GM19452 (cell line): ENCODE measurements at regions not wholly inside any gene's neighbourhood (a gene's known extent, or its start where the extent isn't known, plus 50 kb on each side); places are given as distances from the start of the nearest gene placed in this dataset.

Experiments used
- ATAC-seq: cut with Tn5 transposase; IDR thresholded peaks from one replicate; pipeline ENCODE4 v1.9.1; 2021; ENCODE audit not compliant: unreplicated experiment

- no peak for ATAC-seq
Observed at GRCh38 chr6:51511081-51511480, 576.3 kb downstream of the PKHD1 start.

- ATAC-seq = no peak
Observed at GRCh38 chr6:51513891-51514747, 573.3 kb downstream of the PKHD1 start.

DNA sequence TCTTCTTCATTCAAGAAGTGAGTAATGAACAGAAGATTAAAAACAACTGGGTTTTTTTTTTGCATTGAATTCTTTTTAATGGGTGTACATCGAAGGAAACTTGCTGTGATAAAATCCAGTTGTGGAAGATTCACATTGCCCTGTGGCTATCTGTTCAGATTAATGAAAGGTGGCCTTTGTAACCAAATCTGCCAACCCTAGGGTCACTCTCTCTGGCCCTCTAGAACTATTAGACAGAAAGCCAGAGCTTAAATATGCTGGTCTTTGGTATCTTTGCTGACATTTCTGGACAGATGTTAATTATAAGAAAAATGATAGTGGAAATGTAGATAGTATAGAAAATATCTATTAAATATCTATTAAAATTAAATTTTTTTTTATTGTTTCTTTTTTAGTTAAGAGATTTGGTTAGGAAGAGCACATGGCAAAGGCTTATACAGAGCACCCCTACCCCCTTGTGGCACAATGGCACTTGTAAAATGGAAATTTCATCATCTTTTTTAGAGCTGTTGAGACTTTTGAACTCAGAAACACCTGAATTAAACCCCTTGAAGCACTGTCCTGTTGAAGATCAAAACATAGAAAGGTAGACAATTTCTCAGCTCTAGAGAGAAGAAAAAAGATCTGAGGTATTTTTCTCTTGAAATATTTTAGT lies 572.5 kb downstream of the PKHD1 start:
- no peak for ATAC-seq

DNA sequence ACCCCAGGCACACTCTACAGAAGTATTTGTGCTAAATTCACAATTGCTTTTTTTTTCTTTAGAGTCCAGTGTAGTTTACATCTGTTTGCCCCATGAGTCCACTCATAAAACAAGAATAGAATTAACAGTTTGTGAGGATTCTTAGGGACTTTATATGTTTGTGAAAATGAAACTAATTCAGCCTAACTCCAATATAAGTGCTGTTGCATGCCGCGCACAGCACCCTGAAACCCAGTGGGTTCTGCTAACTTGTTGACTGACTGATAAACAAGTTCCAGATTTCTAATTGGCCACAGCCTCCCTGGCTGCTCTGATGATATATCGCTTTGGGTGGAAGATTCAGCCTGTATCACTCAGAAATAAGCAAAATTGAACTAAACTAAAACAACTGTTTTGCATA lies 561.4 kb downstream of the PKHD1 start:
- no peak for ATAC-seq

GRCh38 chr6:51526922-51527321 lies 560.5 kb downstream of the PKHD1 start:
- ATAC-seq = no peak

GRCh38 chr6:51528556-51528955 lies 558.9 kb downstream of the PKHD1 start:
- no peak for ATAC-seq

GRCh38 chr6:51529240-51529639 lies 558.2 kb downstream of the PKHD1 start:
- no peak for ATAC-seq

- no peak for ATAC-seq
Observed at GRCh38 chr6:51531623-51532022, 555.8 kb downstream of the PKHD1 start.

GRCh38 chr6:51533962-51534361 lies 553.5 kb downstream of the PKHD1 start:
- ATAC-seq = no peak

DNA sequence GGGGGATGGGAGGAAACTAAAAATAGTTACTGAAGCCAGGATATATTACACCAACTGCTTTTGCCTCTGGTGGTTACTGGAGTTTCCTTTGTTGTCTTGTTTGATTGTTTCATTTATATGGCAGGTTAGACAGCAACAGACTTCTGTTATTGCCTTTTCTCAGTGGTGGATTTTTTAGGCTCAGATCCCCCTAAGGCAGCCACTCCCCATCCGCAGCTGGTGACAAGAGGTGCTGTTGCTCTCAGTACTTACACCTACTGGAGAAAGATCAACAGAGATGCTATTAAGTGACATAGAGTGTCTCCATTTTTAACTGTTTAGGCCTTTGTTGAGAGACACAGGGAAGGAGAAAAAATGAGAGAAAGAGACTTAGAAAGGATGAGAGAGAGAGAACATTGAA lies 552.1 kb downstream of the PKHD1 start:
- no peak for ATAC-seq

GRCh38 chr6:51536728-51537127 lies 550.7 kb downstream of the PKHD1 start:
- no peak for ATAC-seq

DNA sequence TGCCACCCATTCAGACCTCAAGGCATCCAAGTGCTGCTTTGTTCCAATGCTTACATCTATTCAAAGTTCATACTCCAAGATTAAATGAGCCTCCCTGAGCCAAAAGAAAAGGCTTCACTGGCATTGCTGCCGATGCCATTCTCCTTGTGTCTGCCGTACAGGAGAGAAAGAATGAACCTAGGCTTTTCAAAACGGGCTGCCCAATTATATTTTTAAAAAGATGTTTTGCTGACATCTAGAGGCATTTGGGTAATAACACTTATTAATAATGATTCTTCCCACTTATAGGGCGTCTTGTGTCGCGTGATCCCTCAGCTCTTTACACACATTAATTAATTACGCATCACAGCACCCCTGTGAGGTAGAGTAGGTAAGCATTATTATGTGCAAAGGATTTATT lies 545.6 kb downstream of the PKHD1 start:
- ATAC-seq = no peak

DNA sequence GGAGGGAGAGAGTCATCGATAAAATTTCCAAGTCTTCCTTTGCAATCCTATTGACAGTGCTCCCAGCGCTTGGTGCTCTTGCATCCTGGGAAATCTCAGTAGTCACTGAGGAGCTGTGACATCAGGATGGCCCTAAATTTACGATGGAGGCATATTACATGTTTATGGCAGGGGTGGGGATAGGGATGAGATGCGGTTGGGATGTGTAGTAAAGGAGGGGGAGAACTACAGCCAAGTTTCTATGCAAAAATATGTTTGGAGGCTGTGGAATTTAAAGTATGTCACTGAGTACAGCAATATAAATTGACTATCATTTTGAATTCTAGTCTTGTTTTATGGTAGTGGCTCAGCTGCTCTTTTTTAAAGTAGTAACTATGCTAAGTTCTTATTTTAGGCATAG lies 544.9 kb downstream of the PKHD1 start:
- no peak for ATAC-seq

GRCh38 chr6:51550243-51550642 lies 537.2 kb downstream of the PKHD1 start:
- no peak for ATAC-seq

DNA sequence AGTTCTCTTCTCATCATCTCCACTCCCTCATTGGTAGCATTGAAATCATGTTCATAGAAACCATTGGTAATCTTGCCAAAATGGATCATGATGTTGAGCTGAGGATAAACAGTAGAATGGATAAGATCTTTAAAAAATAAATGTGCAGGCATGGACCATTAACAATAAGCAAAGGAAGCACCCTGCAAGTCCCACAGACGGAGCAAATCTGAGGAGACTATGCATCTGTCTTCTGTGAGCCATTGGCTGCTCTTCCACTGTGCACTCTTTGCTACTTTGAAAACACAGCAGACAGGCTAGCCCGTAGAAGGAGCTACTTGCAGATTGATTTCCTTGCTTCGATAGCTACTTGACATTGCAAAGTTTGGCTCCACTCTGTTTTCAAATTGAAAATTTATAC lies 535.0 kb downstream of the PKHD1 start:
- no peak for ATAC-seq

DNA sequence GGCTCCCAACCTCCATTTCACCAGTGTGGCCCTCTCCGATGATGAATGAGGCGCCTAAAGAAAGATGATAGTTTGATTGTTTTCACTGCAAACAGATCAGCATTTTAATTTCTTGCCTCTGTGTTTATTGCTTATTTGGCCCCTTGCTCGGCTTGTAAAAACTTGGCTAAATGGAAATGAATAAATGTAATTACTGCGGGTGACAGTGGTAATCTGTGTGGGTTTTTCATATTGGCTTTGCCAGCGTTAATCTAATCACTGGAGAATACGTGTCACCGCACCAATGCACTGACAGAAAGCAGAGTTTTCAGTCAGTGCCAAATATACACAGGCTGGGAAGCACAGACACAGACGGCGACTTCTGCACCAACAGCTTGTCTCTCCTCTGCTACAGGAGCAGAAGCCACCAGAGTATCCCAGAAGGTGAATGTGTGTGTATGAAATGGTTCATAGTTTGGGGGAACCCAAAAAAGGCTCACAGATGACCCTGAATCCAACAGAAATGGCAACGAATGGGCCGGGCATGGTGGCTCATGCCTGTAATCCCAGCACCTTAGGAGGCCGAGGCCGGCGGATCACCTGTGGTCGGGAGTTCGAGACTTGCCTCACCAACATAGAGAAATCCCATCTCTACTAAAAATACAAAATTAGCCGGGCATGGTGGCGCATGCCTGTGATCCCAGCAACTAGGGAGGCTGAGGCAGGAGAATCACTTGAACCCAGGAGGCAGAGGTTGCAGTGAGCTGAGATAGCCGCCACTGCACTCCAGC lies 534.0 kb downstream of the PKHD1 start:
- no peak for ATAC-seq

- no peak for ATAC-seq
Observed at GRCh38 chr6:51554029-51554428, 533.4 kb downstream of the PKHD1 start.

GRCh38 chr6:51559059-51559458 lies 528.4 kb downstream of the PKHD1 start:
- ATAC-seq = no peak

GRCh38 chr6:51562198-51562597 lies 525.2 kb downstream of the PKHD1 start:
- ATAC-seq = peak; percentile 83
